ENCODE measurements at regions not wholly inside any gene's neighbourhood (a gene's known extent, or its start where the extent isn't known, plus 50 kb on each side); places are given as distances from the start of the nearest gene placed in this dataset.

GRCh38 chr14:41490323-41490722, 116.4 kb upstream of the LRFN5 start:
- H3K4me3 ChIP-seq (ENCODE audit: low read length): no peak overlapping the region
- H3K9me3 ChIP-seq (ENCODE audit: low read length): no peaks in the 10 kb centered on the region
- ATAC-seq (no peak), DNase-seq (no peak)
- POLR2A ChIA-PET (ENCODE audit: unreplicated experiment): no interaction called here
- H3K36me3 ChIP-seq (ENCODE audit: low read depth, low read length): no peaks in the 10 kb centered on the region
- intact Hi-C loops (cut with micrococcal nuclease): no loop called here
- no TSS peak for BruUV-seq (replicated peaks)
- CTCF ChIA-PET: no interaction called here
- no peaks in the 10 kb centered on the region for H3K4me1 ChIP-seq (ENCODE audit: insufficient read depth, low read length)
- no peak overlapping the region for H2AFZ ChIP-seq (ENCODE audit: low read length)
- H3K9me2 ChIP-seq (replicated peaks; ENCODE audit: low read length): no peaks in the 10 kb centered on the region
- H3K9ac ChIP-seq (ENCODE audit: low read length): no peak overlapping the region
- H3K79me2 ChIP-seq (ENCODE audit: low read length): no peaks in the 10 kb centered on the region
- H3K4me2 ChIP-seq (ENCODE audit: low read length): no peak overlapping the region
- no peak overlapping the region for H3K27ac ChIP-seq (ENCODE audit: low read length)
- no peaks in the 10 kb centered on the region for H4K20me1 ChIP-seq (ENCODE audit: low read length)
- TF ChIP-seq EZH2 (IDR thresholded peaks at IDR 0.05; ENCODE audit: low read length, unreplicated experiment) (no peak), CTCF (conservative IDR thresholded peaks at IDR 0.05; ENCODE audit: low read depth, low read length) (no peak), EZH2phosphoT487 (IDR thresholded peaks at IDR 0.05; ENCODE audit: borderline replicate concordance, low read length) (no peak)
- H3F3A ChIP-seq (ENCODE audit: low read length, unreplicated experiment): no peaks in the 10 kb centered on the region
- no peaks in the 10 kb centered on the region for H3K27me3 ChIP-seq (ENCODE audit: low read length)

GRCh38 chr14:41489315-41489972, 117.2 kb upstream of the LRFN5 start:
- H3K36me3 ChIP-seq (ENCODE audit: low read depth, low read length): no peaks in the 10 kb centered on the region
- H3K9me2 ChIP-seq (replicated peaks; ENCODE audit: low read length): no peaks in the 10 kb centered on the region
- no peak overlapping the region for H3K9ac ChIP-seq (ENCODE audit: low read length)
- H3K27ac ChIP-seq (ENCODE audit: low read length): no peak overlapping the region
- intact Hi-C loops (cut with micrococcal nuclease): no loop called here
- TF ChIP-seq EZH2phosphoT487 (IDR thresholded peaks at IDR 0.05; ENCODE audit: borderline replicate concordance, low read length): no peak
- no peak for TF ChIP-seq EZH2 (IDR thresholded peaks at IDR 0.05; ENCODE audit: low read length, unreplicated experiment)
- TF ChIP-seq CTCF (conservative IDR thresholded peaks at IDR 0.05; ENCODE audit: low read depth, low read length): no peak
- DNase-seq (no peak), ATAC-seq (no peak)
- H2AFZ ChIP-seq (ENCODE audit: low read length): no peak overlapping the region
- no TSS peak for BruUV-seq (replicated peaks)
- H3K27me3 ChIP-seq (ENCODE audit: low read length): no peaks in the 10 kb centered on the region
- no peaks in the 10 kb centered on the region for H3F3A ChIP-seq (ENCODE audit: low read length, unreplicated experiment)
- no peak overlapping the region for H3K4me2 ChIP-seq (ENCODE audit: low read length)
- no peak overlapping the region for H3K4me3 ChIP-seq (ENCODE audit: low read length)
- ChIA-PET CTCF (no interaction called here), POLR2A (ENCODE audit: unreplicated experiment) (no interaction called here)
- H3K9me3 ChIP-seq (ENCODE audit: low read length): no peaks in the 10 kb centered on the region
- H4K20me1 ChIP-seq (ENCODE audit: low read length): no peaks in the 10 kb centered on the region
- no peaks in the 10 kb centered on the region for H3K4me1 ChIP-seq (ENCODE audit: insufficient read depth, low read length)
- no peaks in the 10 kb centered on the region for H3K79me2 ChIP-seq (ENCODE audit: low read length)

GRCh38 chr14:41488401-41488800, 118.3 kb upstream of the LRFN5 start:
- Histone ChIP-seq H3K9ac (ENCODE audit: low read length) (no peak overlapping the region), H3K4me3 (ENCODE audit: low read length) (no peak overlapping the region), H4K20me1 (ENCODE audit: low read length) (no peaks in the 10 kb centered on the region), H3K79me2 (ENCODE audit: low read length) (no peaks in the 10 kb centered on the region), H3F3A (ENCODE audit: low read length, unreplicated experiment) (no peaks in the 10 kb centered on the region), H3K9me3 (ENCODE audit: low read length) (no peaks in the 10 kb centered on the region), H3K4me1 (ENCODE audit: insufficient read depth, low read length) (no peaks in the 10 kb centered on the region), H3K4me2 (ENCODE audit: low read length) (no peak overlapping the region), H3K27ac (ENCODE audit: low read length) (no peak overlapping the region), H3K36me3 (ENCODE audit: low read depth, low read length) (no peaks in the 10 kb centered on the region), H3K27me3 (ENCODE audit: low read length) (no peaks in the 10 kb centered on the region), H2AFZ (ENCODE audit: low read length) (no peak overlapping the region), H3K9me2 (replicated peaks; ENCODE audit: low read length) (no peaks in the 10 kb centered on the region)
- ChIA-PET POLR2A (ENCODE audit: unreplicated experiment) (interaction anchor here (0.6 kb wide), 1 partner anchor 1576 kb away, joined by 3 read pairs; no protein-coding TSS in a partner anchor), CTCF (no interaction called here)
- ATAC-seq (no peak), DNase-seq (no peak)
- TF ChIP-seq EZH2phosphoT487 (IDR thresholded peaks at IDR 0.05; ENCODE audit: borderline replicate concordance, low read length): no peak
- no peak for TF ChIP-seq EZH2 (IDR thresholded peaks at IDR 0.05; ENCODE audit: low read length, unreplicated experiment)
- TF ChIP-seq CTCF (conservative IDR thresholded peaks at IDR 0.05; ENCODE audit: low read depth, low read length): no peak
- intact Hi-C loops (cut with micrococcal nuclease): no loop called here
- no TSS peak for BruUV-seq (replicated peaks)
